ENCODE measurements at regions not wholly inside any gene's neighbourhood (a gene's known extent, or its start where the extent isn't known, plus 50 kb on each side); places are given as distances from the start of the nearest gene placed in this dataset.

- Histone ChIP-seq H3K4me1 (ENCODE audit: control insufficient read depth in 5 of 5, insufficient read depth in 5 of 5, low read length in 5 of 5) (no peaks in the 10 kb centered on the region), H3K4me3 (ENCODE audit: low read depth in 1 of 5, low read length in 5 of 5) (no peak overlapping the region), H3K9me3 (ENCODE audit: control insufficient read depth in 5 of 5, low read length in 5 of 5) (peaks cover 0 to 3% (median 0%) of the 10 kb centered on the region in 5 donors), H3K36me3 (ENCODE audit: control insufficient read depth in 5 of 5, insufficient read depth in 5 of 5, low read length in 5 of 5) (no peaks in the 10 kb centered on the region), H3K27me3 (ENCODE audit: control insufficient read depth in 5 of 5, insufficient read depth in 4 of 5, low read length in 5 of 5) (no peaks in the 10 kb centered on the region), H3K27ac (ENCODE audit: low read depth, low read length) (no peak overlapping the region), H3K9ac (ENCODE audit: low read length in 5 of 5) (no peak overlapping the region)
Measured at GRCh38 chr1:79069828-79070227, 63.3 kb upstream of the ADGRL4 start.

DNA sequence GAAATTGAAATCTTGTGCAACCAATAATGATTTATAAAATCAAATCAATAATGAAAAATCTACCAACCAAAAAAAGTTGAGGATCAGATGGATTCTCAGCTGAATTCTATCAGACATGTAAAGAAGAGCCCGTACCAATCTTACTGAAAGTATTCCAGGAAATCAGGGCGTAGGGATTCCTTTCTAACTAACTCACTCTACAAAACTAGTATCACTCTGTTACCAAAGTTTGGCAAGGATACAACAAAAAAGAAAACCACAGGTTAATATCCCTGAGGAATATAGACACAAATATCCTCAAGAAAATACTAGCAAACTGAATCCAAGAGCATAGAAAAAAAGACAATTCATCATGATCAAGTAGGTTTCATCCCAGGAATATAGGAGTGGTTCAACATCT lies 52.8 kb upstream of the ADGRL4 start:
- no peaks in the 10 kb centered on the region for H3K4me1 ChIP-seq (ENCODE audit: control insufficient read depth in 5 of 5, insufficient read depth in 5 of 5, low read length in 5 of 5)
- no peaks in the 10 kb centered on the region for H3K36me3 ChIP-seq (ENCODE audit: control insufficient read depth in 5 of 5, insufficient read depth in 5 of 5, low read length in 5 of 5)
- H3K9ac ChIP-seq (ENCODE audit: low read length in 5 of 5), result no peak overlapping the region
- peaks cover 0 to 7% (median 3%) of the 10 kb centered on the region in 5 donors for H3K9me3 ChIP-seq (ENCODE audit: control insufficient read depth in 5 of 5, low read length in 5 of 5)
- H3K4me3 ChIP-seq (ENCODE audit: low read depth in 1 of 5, low read length in 5 of 5), result no peak overlapping the region
- no peak overlapping the region for H3K27ac ChIP-seq (ENCODE audit: low read depth, low read length)
- H3K27me3 ChIP-seq (ENCODE audit: control insufficient read depth in 5 of 5, insufficient read depth in 4 of 5, low read length in 5 of 5), result no peaks in the 10 kb centered on the region
